Thyroid gland (tissue), 4 donors: ENCODE measurements at regions not wholly inside any gene's neighbourhood (a gene's known extent, or its start where the extent isn't known, plus 50 kb on each side); places are given as distances from the start of the nearest gene placed in this dataset.

Experiments
- DNase-seq, 2 donors: peaks; one replicate each; pipeline ENCODE4 v3.0.0-alpha.2; 2019
- H3K27ac ChIP-seq, 3 donors: fragments of 200-600 bp; sonication (generic); 1 replicate in 2 of 3; 2 replicates in 1 of 3; pipeline ENCODE4 v1.5.1; 2016 to 2019; ENCODE audit warnings: mild to moderate bottlenecking in 1 of 3, moderate library complexity in 1 of 3
- H3K27me3 ChIP-seq: fragments of 200-600 bp; sonication (generic); one replicate; pipeline ENCODE4 v1.5.1; 2019
- H3K36me3 ChIP-seq, 2 donors: fragments of 200-600 bp; sonication (generic); one replicate each; pipeline ENCODE4 v1.5.1; 2016 to 2019
- H3K4me1 ChIP-seq, 2 donors: fragments of 200-600 bp; sonication (generic); one replicate each; pipeline ENCODE4 v1.5.1; 2017 to 2019
- H3K4me3 ChIP-seq, 3 donors: fragments of 200-600 bp; sonication (generic); replicated peaks in 1 of 3; 1 replicate in 2 of 3; 2 replicates in 1 of 3; pipeline ENCODE4 v1.5.1; 2016; ENCODE audit warnings: mild to moderate bottlenecking in 1 of 3
- H3K9me3 ChIP-seq: fragments of 200-600 bp; sonication (generic); one replicate; pipeline ENCODE4 v1.5.1; 2017
- POLR2A ChIP-seq, 2 donors: fragments of 450-650 bp; IDR thresholded peaks; one replicate each; pipeline ENCODE4 v1.6.1; 2017; ENCODE audit warnings: antibody characterized with exemption in 2 of 2, mild to moderate bottlenecking in 2 of 2, moderate library complexity in 1 of 2
- WGBS, 2 donors: methylation state at CpG; one replicate each; pipeline ENCODE4 v1.1.5; 2017; 5-methylcytosine and 5-hydroxymethylcytosine counted together
- intact Hi-C: fragments of 100-400 bp; cut with DNase I; formaldehyde crosslinking; loops from one replicate; pipeline ENCODE4 v1.15.1; 2023
- TF ChIP-seq, protein P1 (sequence below), 6 experiments: fragments of 200-600 bp in 3 of 6; fragments of 450-650 bp in 3 of 6; sonication (generic) in 3 of 6; IDR thresholded peaks; one replicate each; pipeline ENCODE4 v1.5.1; 2016 to 2019; ENCODE audit warnings: antibody characterized with exemption in 6 of 6, mild to moderate bottlenecking in 2 of 6, inconsistent platforms in 1 of 6, moderate library complexity in 1 of 6

GRCh38 chr12:100737168-100737567, 57.4 kb upstream of the ANO4 start:
- Histone ChIP-seq H3K4me3 (no peak overlapping the region), H3K9me3 (no peaks in the 10 kb centered on the region), H3K36me3 (no peaks in the 10 kb centered on the region), H3K4me1 (no peaks in the 10 kb centered on the region), H3K27me3 (no peaks in the 10 kb centered on the region), H3K27ac (no peak overlapping the region)
- no peak for DNase-seq
- no peak for TF ChIP-seq POLR2A (IDR thresholded peaks at IDR 0.05)
- TF ChIP-seq, protein P1, sequence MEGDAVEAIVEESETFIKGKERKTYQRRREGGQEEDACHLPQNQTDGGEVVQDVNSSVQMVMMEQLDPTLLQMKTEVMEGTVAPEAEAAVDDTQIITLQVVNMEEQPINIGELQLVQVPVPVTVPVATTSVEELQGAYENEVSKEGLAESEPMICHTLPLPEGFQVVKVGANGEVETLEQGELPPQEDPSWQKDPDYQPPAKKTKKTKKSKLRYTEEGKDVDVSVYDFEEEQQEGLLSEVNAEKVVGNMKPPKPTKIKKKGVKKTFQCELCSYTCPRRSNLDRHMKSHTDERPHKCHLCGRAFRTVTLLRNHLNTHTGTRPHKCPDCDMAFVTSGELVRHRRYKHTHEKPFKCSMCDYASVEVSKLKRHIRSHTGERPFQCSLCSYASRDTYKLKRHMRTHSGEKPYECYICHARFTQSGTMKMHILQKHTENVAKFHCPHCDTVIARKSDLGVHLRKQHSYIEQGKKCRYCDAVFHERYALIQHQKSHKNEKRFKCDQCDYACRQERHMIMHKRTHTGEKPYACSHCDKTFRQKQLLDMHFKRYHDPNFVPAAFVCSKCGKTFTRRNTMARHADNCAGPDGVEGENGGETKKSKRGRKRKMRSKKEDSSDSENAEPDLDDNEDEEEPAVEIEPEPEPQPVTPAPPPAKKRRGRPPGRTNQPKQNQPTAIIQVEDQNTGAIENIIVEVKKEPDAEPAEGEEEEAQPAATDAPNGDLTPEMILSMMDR (IDR thresholded peaks at IDR 0.05): no peak
- 63 to 83% methylated on average over 1 to 2 of the region's 2 CpGs for WGBS, 2 donors
- intact Hi-C loops: no loop called here

- Histone ChIP-seq H3K36me3 (no peaks in the 10 kb centered on the region), H3K27me3 (no peaks in the 10 kb centered on the region), H3K4me1 (no peaks in the 10 kb centered on the region), H3K9me3 (no peaks in the 10 kb centered on the region), H3K27ac (no peak overlapping the region), H3K4me3 (no peak overlapping the region)
- WGBS, 2 donors: 69 to 74% methylated on average over 2 of the region's 2 CpGs
- intact Hi-C loops: no loop called here
- TF ChIP-seq, protein P1 (IDR thresholded peaks at IDR 0.05): no peak
- TF ChIP-seq POLR2A (IDR thresholded peaks at IDR 0.05): no peak
- DNase-seq: no peak
Measured at GRCh38 chr12:100738086-100738485, 56.5 kb upstream of the ANO4 start.

- Histone ChIP-seq H3K36me3 (no peaks in the 10 kb centered on the region), H3K4me1 (no peaks in the 10 kb centered on the region), H3K27me3 (no peaks in the 10 kb centered on the region), H3K4me3 (no peak overlapping the region), H3K9me3 (no peaks in the 10 kb centered on the region), H3K27ac (no peak overlapping the region)
- intact Hi-C loops: no loop called here
- peak in 1 of 2 donors; percentile 9 for DNase-seq
- 43 to 46% methylated on average over 3 of the region's 3 CpGs for WGBS, 2 donors
- TF ChIP-seq, protein P1 (IDR thresholded peaks at IDR 0.05): peak in 5 of 6 experiments; percentile 34 to 70 (median 41)
- no peak for TF ChIP-seq POLR2A (IDR thresholded peaks at IDR 0.05)
Measured at GRCh38 chr12:100741084-100741711, 53.4 kb upstream of the ANO4 start.

DNA sequence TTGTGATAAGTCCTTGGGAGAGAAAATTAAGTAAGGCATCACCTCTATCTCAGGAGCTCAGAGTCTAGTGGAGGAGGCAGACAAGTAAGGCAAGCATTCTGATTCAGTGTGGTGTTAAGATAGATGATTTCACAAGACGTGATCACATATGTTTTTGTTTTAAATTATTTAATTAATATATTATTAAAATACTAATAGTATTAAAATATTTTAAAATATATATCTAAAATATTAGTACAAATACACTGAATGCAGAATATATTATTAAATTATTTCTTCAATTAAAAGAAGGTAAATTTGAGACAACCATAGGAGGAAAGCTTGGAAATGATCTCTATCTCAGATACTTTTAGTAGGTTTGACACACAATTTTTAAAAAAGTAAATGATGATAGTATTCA, 51.5 kb upstream of the ANO4 start:
- Histone ChIP-seq H3K27ac (no peak overlapping the region), H3K27me3 (no peaks in the 10 kb centered on the region), H3K4me3 (no peak overlapping the region), H3K4me1 (no peaks in the 10 kb centered on the region), H3K36me3 (no peaks in the 10 kb centered on the region), H3K9me3 (no peaks in the 10 kb centered on the region)
- 74 to 83% methylated on average over 1 of the region's 1 CpG for WGBS, 2 donors
- DNase-seq: no peak
- TF ChIP-seq, protein P1 (IDR thresholded peaks at IDR 0.05): no peak
- TF ChIP-seq POLR2A (IDR thresholded peaks at IDR 0.05): no peak
- intact Hi-C loops: no loop called here
